Stimulated activated naive CD4-positive, alpha-beta T cell treated with Interleukin-2 at 50 U/mL for 16 hours (primary cell): ENCODE measurements at regions not wholly inside any gene's neighbourhood (a gene's known extent, or its start where the extent isn't known, plus 50 kb on each side); places are given as distances from the start of the nearest gene placed in this dataset.
"Not testable (repeated sequence)": the region's sequence is repeated elsewhere in the genome, so short reads cannot be mapped to it uniquely, and the experiment has no call there.

Source experiments
- DNase-seq: peaks from one replicate; lab custom pipeline; 2025; lab: John Stamatoyannopoulos, UW

DNA sequence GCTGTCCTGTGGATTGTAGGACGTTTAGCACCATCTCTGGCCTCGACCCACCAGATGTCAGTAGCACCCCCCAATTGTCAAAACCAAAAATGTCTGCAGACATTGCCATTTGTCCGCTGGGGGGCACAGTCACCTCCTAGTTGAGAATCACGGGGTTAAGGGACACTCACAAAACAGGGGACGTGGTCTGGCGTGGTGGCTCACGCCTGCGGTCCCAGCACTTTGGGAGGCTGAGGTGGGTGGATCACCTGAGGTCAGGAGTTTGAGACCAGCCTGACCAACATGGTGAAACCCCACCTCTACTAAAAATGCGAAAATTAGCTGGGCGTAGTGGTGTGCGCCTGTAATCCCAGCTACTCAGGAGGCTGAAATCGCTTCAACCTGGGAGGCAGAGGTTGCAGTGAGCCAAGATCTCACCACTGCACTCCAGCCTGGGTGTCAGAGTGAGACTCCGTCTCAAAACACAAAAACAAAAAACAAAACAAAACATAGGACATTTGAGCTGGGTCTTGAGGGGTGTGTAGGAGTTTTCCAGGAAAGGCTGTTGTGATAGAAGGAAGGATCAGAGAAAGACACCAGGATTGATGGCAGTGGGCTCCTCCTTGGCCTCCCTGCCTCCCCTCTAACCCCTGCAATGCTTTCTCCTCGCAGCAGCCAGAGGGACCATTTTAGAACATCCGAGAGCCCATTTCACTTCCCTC, 171.8 kb upstream of the GSE1 start:
- no peak for DNase-seq

- no peak for DNase-seq
Observed at GRCh38 chr16:85441890-85442670, 171.0 kb upstream of the GSE1 start.

- no peak for DNase-seq
Observed at GRCh38 chr16:85443116-85443515, 170.0 kb upstream of the GSE1 start.

- no peak for DNase-seq
Observed at GRCh38 chr16:85443531-85443930, 169.6 kb upstream of the GSE1 start.

- DNase-seq: no peak
Observed at GRCh38 chr16:85445064-85445778, 167.9 kb upstream of the GSE1 start.

GRCh38 chr16:85445779-85446222, 167.3 kb upstream of the GSE1 start:
- DNase-seq: no peak

DNA sequence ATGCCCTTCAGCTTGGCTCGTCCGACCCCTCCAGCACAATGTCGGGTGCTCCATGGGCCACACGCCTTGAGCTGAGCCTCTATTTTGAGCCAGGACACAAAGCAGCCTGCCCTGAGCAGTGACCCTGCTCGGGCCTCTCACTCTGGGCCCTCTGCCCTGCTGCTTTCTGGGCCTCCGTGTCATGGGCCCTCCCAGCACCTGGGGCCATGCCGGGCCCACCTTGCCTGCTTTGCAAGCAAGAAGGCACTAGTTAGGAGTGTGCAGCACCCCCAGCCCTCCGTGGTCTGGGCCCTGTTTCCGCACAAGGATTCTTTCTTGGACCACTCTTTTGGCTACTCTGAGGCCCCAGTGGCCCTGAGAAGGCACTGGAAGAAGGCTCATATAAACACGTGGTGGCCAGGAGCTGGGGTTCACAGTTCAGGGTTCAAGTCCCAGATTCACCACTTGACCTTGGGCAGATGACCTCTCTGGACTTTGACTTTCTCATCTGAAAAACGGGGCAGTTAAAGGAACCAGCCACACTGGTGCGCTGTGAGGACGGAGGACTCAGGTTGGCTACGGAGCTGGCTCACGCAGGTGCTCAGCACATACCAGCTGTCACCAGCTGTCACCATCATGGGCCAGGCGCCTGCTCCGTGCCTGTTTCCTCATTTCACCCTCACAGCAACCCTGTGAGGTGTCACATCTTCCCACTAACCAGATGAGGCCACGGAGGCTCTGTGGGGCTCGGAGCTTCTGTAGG, 166.0 kb upstream of the GSE1 start:
- DNase-seq: no peak

- DNase-seq: no peak
Observed at GRCh38 chr16:85447693-85448313, 165.3 kb upstream of the GSE1 start.

- DNase-seq: no peak
Observed at GRCh38 chr16:85448557-85449190, 164.4 kb upstream of the GSE1 start.

GRCh38 chr16:85449191-85449884, 163.8 kb upstream of the GSE1 start:
- DNase-seq: no peak

DNA sequence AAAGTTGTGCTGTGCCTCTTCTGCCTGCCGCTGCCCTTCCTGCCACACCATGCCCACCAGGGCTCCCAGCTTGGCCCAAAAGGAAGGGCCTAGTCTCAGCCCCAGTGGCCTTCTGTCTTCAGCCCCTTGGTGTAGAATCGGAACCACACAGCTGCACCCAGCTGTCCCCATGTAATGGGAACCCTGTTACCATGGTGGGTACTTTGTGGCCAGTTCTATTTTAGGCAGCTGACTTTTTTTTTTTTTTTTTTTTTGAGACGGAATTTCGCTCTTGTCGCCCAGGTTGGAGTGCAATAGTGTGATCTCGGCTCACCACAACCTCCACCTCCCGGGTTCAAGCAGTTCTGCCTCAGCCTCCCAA, 163.3 kb upstream of the GSE1 start:
- no peak for DNase-seq

DNA sequence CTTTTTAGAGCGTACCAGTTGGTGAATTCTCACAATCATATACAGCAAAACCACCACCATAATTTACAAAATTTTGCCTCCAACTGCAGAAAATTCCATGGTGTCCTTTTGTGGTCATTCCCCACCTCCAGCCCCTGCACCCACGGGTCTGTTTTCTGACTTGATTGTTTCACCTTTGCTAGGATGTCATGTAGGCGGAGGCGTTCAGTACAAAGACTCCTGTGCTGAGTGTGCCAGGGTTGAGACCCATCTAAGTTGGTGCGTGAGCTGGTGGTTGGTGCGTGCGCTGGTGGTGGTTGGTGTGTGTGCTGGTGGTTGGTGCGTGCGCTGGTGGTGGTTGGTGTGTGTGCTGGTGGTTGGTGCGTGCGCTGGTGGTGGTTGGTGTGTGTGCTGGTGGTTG, 162.0 kb upstream of the GSE1 start:
- not testable (repeated sequence) for DNase-seq

GRCh38 chr16:85451641-85452363, 161.3 kb upstream of the GSE1 start:
- DNase-seq: no peak

DNA sequence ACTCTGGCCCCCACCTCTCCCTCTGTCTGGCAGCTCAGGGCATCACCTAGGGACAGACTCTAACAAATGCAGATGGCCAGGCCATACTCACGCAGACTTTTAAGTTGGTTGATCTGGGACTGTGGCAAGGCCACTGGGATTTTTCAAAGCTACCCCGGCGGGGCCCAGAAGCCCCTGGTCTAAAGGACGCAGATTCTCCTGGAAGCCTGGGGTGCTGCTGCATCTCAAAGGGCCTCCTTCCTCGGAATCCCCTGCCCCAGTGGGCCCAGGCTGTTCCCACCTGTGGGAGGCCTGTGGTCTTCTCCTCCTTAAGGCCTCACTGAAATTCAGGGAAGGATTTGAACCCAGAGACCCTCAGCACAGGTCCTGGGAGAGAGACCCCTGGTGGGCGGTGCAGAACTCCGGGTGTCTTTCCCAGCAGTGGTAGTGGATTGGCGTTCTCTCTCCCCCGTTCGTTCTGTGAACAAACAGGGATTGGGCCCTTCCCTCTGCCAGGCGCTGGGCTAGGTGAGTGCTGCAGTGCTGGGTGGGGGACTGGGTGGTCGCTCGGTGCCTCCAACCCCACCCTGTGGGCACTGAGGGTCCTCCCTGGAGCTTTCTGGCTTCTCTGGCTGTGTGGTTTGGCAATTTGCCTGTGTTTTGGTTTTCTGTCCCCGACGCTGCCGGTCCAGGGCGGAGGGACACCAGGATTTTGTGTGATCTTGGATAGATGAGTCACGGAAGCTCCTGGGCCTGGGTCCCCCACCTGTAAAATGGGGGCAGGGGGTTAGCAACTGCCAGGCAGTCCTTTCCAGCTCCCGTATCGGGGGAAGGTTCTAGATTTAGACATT, 160.5 kb upstream of the GSE1 start:
- no peak for DNase-seq

GRCh38 chr16:85453194-85453678, 159.9 kb upstream of the GSE1 start:
- no peak for DNase-seq

DNA sequence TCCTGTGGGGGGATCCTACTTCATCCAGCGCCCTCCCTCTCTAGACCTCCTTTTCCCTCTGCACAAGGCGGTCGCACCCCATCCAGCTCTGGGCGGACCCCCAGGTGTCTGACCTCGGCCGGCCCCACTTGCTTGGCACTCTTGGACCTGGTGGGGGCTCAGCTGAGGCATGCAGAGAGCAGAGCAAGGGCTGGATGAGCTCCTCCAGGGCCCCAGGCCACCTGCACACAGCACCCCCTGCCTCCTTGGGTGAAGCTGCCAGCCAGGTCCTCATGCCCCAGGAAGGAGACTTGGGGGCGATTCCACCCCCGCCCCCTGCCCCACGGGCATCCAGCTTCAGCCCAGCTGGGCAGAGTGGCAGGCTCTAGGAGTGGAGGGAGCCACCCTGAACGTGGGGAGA, 159.4 kb upstream of the GSE1 start:
- no peak for DNase-seq

- DNase-seq: no peak
Observed at GRCh38 chr16:85454171-85454872, 158.8 kb upstream of the GSE1 start.

DNA sequence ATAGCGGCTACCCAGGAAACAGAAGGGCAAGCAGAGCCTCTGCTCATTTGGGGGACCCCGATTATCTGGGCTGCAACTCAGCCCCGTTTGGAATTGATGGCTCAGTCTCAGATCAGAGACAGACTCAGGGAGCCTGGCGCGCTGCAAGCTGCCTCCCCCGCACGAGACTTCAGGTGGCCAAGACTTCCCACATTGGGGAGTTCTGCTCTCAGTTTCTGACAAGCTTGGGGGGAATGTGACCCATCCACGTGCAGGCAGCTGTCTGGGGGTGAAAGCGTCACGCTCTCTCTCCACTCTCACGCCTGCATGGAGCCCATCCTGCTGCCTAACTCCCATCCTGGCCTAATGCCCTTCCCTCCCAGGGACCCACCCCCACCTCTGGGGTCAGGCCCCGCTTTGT, 157.6 kb upstream of the GSE1 start:
- no peak for DNase-seq
